ENCODE measurements at regions not wholly inside any gene's neighbourhood (a gene's known extent, or its start where the extent isn't known, plus 50 kb on each side); places are given as distances from the start of the nearest gene placed in this dataset.

GRCh38 chr10:6868036-6868725, 288.1 kb upstream of the PRKCQ start:
- no peaks in the 10 kb centered on the region for H3K36me3 ChIP-seq (ENCODE audit: low read depth)
- no peaks in the 10 kb centered on the region for H3K9me3 ChIP-seq (ENCODE audit: low read depth)
- no peak overlapping the region for H3K9ac ChIP-seq
- H4K20me1 ChIP-seq (ENCODE audit: insufficient read depth): no peaks in the 10 kb centered on the region
- H3F3A ChIP-seq (ENCODE audit: insufficient read depth): no peaks in the 10 kb centered on the region
- TF ChIP-seq EZH2phosphoT487 (IDR thresholded peaks at IDR 0.05; ENCODE audit: insufficient read depth, low read depth): no peak
- no peak for TF ChIP-seq EZH2 (IDR thresholded peaks at IDR 0.05; ENCODE audit: insufficient read depth, poor library complexity, severe bottlenecking)
- H3K9me2 ChIP-seq (ENCODE audit: insufficient read depth): no peaks in the 10 kb centered on the region
- in situ Hi-C loops (cut with MboI): no loop called here
- no peak overlapping the region for H3K4me2 ChIP-seq (ENCODE audit: unreplicated experiment)
- DNase-seq: no peak
- no peak overlapping the region for H3K4me3 ChIP-seq
- H3K4me1 ChIP-seq (ENCODE audit: insufficient read depth): no peaks in the 10 kb centered on the region
- peaks cover 28% of the 10 kb centered on the region for H3K27me3 ChIP-seq (replicated peaks; ENCODE audit: insufficient read depth)
- WGBS, 2 experiments (ENCODE audit: low coverage in 1 of 2, low lambda C conversion rate in 2 of 2, missing lambda C conversion rate in 2 of 2): 70% methylated on average over 6 of the region's 6 CpGs
- no peak overlapping the region for H3K27ac ChIP-seq
- no peak overlapping the region for H2AFZ ChIP-seq
- no peaks in the 10 kb centered on the region for H3K79me2 ChIP-seq (ENCODE audit: insufficient read depth)

GRCh38 chr10:6866757-6867156, 286.7 kb upstream of the PRKCQ start:
- H3K79me2 ChIP-seq (ENCODE audit: insufficient read depth): no peaks in the 10 kb centered on the region
- no peak overlapping the region for H3K4me2 ChIP-seq (ENCODE audit: unreplicated experiment)
- H3K27me3 ChIP-seq (replicated peaks; ENCODE audit: insufficient read depth): peaks cover 15% of the 10 kb centered on the region
- TF ChIP-seq EZH2phosphoT487 (IDR thresholded peaks at IDR 0.05; ENCODE audit: insufficient read depth, low read depth) (no peak), EZH2 (IDR thresholded peaks at IDR 0.05; ENCODE audit: insufficient read depth, poor library complexity, severe bottlenecking) (no peak)
- no peak overlapping the region for H2AFZ ChIP-seq
- WGBS, 2 experiments (ENCODE audit: low coverage in 1 of 2, low lambda C conversion rate in 2 of 2, missing lambda C conversion rate in 2 of 2): 70% methylated on average over 2 of the region's 2 CpGs; no CpG with 5 or more reads in 1 of the 2 experiments
- H3K4me1 ChIP-seq (ENCODE audit: insufficient read depth): no peaks in the 10 kb centered on the region
- no peaks in the 10 kb centered on the region for H3K9me3 ChIP-seq (ENCODE audit: low read depth)
- H3K4me3 ChIP-seq: no peak overlapping the region
- H3F3A ChIP-seq (ENCODE audit: insufficient read depth): no peaks in the 10 kb centered on the region
- no peaks in the 10 kb centered on the region for H3K9me2 ChIP-seq (ENCODE audit: insufficient read depth)
- DNase-seq: no peak
- no peaks in the 10 kb centered on the region for H4K20me1 ChIP-seq (ENCODE audit: insufficient read depth)
- in situ Hi-C loops (cut with MboI): no loop called here
- H3K27ac ChIP-seq: no peak overlapping the region
- no peaks in the 10 kb centered on the region for H3K36me3 ChIP-seq (ENCODE audit: low read depth)
- H3K9ac ChIP-seq: no peak overlapping the region

- H2AFZ ChIP-seq: no peak overlapping the region
- H3K36me3 ChIP-seq (ENCODE audit: low read depth): no peaks in the 10 kb centered on the region
- in situ Hi-C loops (cut with MboI): no loop called here
- no peak overlapping the region for H3K4me2 ChIP-seq (ENCODE audit: unreplicated experiment)
- H3K9me2 ChIP-seq (ENCODE audit: insufficient read depth): no peaks in the 10 kb centered on the region
- H3K9me3 ChIP-seq (ENCODE audit: low read depth): no peaks in the 10 kb centered on the region
- H3K9ac ChIP-seq: no peak overlapping the region
- WGBS, 2 experiments (ENCODE audit: low coverage in 1 of 2, low lambda C conversion rate in 2 of 2, missing lambda C conversion rate in 2 of 2): 75% methylated on average over 6 of the region's 6 CpGs
- no peaks in the 10 kb centered on the region for H3K4me1 ChIP-seq (ENCODE audit: insufficient read depth)
- no peak for TF ChIP-seq EZH2phosphoT487 (IDR thresholded peaks at IDR 0.05; ENCODE audit: insufficient read depth, low read depth)
- no peak for TF ChIP-seq EZH2 (IDR thresholded peaks at IDR 0.05; ENCODE audit: insufficient read depth, poor library complexity, severe bottlenecking)
- no peaks in the 10 kb centered on the region for H3F3A ChIP-seq (ENCODE audit: insufficient read depth)
- H3K4me3 ChIP-seq: no peak overlapping the region
- DNase-seq: no peak
- no peaks in the 10 kb centered on the region for H3K79me2 ChIP-seq (ENCODE audit: insufficient read depth)
- H4K20me1 ChIP-seq (ENCODE audit: insufficient read depth): no peaks in the 10 kb centered on the region
- peaks cover 8% of the 10 kb centered on the region for H3K27me3 ChIP-seq (replicated peaks; ENCODE audit: insufficient read depth)
- H3K27ac ChIP-seq: no peak overlapping the region
These were observed 284.1 kb upstream of the PRKCQ start for GRCh38 chr10:6864142-6864541.

- H3K9me3 ChIP-seq (ENCODE audit: low read depth): no peaks in the 10 kb centered on the region
- H3F3A ChIP-seq (ENCODE audit: insufficient read depth): no peaks in the 10 kb centered on the region
- DNase-seq: no peak
- H3K4me2 ChIP-seq (ENCODE audit: unreplicated experiment): no peak overlapping the region
- H2AFZ ChIP-seq: no peak overlapping the region
- H3K4me1 ChIP-seq (ENCODE audit: insufficient read depth): no peaks in the 10 kb centered on the region
- H4K20me1 ChIP-seq (ENCODE audit: insufficient read depth): no peaks in the 10 kb centered on the region
- no peak for TF ChIP-seq EZH2phosphoT487 (IDR thresholded peaks at IDR 0.05; ENCODE audit: insufficient read depth, low read depth)
- TF ChIP-seq EZH2 (IDR thresholded peaks at IDR 0.05; ENCODE audit: insufficient read depth, poor library complexity, severe bottlenecking): no peak
- H3K27me3 ChIP-seq (replicated peaks; ENCODE audit: insufficient read depth): peaks cover 8% of the 10 kb centered on the region
- no peaks in the 10 kb centered on the region for H3K9me2 ChIP-seq (ENCODE audit: insufficient read depth)
- H3K9ac ChIP-seq: no peak overlapping the region
- no peak overlapping the region for H3K4me3 ChIP-seq
- H3K36me3 ChIP-seq (ENCODE audit: low read depth): no peaks in the 10 kb centered on the region
- in situ Hi-C loops (cut with MboI): no loop called here
- H3K79me2 ChIP-seq (ENCODE audit: insufficient read depth): no peaks in the 10 kb centered on the region
- H3K27ac ChIP-seq: no peak overlapping the region
- 24 to 35% methylated on average over 1 of the region's 1 CpG for WGBS, 2 experiments (ENCODE audit: low coverage in 1 of 2, low lambda C conversion rate in 2 of 2, missing lambda C conversion rate in 2 of 2)
These were observed 283.3 kb upstream of the PRKCQ start for GRCh38 chr10:6863381-6863780.
